ENCODE measurements at regions not wholly inside any gene's neighbourhood (a gene's known extent, or its start where the extent isn't known, plus 50 kb on each side); places are given as distances from the start of the nearest gene placed in this dataset.

DNA sequence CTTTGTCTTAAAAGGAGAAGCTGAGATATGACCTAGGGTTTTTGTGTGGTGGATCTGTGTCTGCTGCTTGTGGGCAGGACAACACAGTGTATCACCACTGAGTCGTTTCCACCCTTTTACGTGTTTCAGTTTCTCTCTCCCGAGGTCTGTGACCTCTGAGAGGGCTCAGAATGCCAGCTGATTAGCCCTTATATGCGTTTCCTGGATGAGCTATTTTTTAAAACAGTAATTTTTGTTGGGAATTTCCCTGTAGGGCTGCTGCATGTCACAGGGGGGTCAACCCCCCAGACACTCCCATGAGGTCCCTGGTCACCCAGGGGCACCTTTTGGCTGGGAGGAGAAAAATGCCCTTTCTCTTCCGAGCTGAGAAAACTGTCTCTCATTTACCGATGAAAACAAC is 170.4 kb upstream of the CASK start:
- no peak overlapping the region for H3K27ac ChIP-seq
- DNase-seq (ENCODE audit: low spot score in 2 of 2), result no peak
- whole genome bisulfite sequencing, 2 donors, result 37 to 50% methylated on average over 6 of the region's 6 CpGs
- no peaks in the 10 kb centered on the region for H3K9me3 ChIP-seq
- H3K4me3 ChIP-seq, result no peak overlapping the region
- no peak for TF ChIP-seq POLR2A (IDR thresholded peaks at IDR 0.05)
- no peak for TF ChIP-seq EP300 (IDR thresholded peaks at IDR 0.05)
- no peak for TF ChIP-seq CTCF (IDR thresholded peaks at IDR 0.05)
- peaks cover 0 to 4% of the 10 kb centered on the region in 2 donors for H3K27me3 ChIP-seq
- no peaks in the 10 kb centered on the region for H3K4me1 ChIP-seq
- no peaks in the 10 kb centered on the region for H3K36me3 ChIP-seq

DNA sequence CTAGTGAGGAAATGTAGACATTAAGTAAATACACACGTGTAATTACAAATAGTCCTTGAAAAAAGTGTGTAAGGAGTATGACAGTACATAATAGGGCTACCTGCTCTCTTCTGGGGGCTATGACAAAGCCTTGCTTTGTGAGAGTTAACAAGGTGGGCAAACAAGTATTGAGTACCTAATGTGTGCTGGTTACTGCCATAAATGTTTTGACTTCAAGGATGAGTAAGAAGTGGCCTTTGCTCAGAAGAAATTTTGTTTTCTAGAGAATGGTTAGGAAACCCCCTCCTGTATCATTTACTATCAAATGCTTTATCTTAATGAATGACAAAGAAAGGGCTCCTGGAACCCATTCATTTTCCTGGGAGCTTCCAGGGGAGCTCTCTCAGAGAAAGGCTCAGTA is 167.0 kb upstream of the CASK start:
- no peaks in the 10 kb centered on the region for H3K4me1 ChIP-seq
- no peaks in the 10 kb centered on the region for H3K36me3 ChIP-seq
- TF ChIP-seq CTCF (IDR thresholded peaks at IDR 0.05), result no peak
- TF ChIP-seq POLR2A (IDR thresholded peaks at IDR 0.05), result no peak
- TF ChIP-seq EP300 (IDR thresholded peaks at IDR 0.05), result no peak
- no peak overlapping the region for H3K4me3 ChIP-seq
- H3K27me3 ChIP-seq, result peaks cover 0 to 4% of the 10 kb centered on the region in 2 donors
- no peak for DNase-seq (ENCODE audit: low spot score in 2 of 2)
- 67 to 86% methylated on average over 1 of the region's 1 CpG for WGBS, 2 donors
- H3K9me3 ChIP-seq, result no peaks in the 10 kb centered on the region
- no peak overlapping the region for H3K27ac ChIP-seq

DNA sequence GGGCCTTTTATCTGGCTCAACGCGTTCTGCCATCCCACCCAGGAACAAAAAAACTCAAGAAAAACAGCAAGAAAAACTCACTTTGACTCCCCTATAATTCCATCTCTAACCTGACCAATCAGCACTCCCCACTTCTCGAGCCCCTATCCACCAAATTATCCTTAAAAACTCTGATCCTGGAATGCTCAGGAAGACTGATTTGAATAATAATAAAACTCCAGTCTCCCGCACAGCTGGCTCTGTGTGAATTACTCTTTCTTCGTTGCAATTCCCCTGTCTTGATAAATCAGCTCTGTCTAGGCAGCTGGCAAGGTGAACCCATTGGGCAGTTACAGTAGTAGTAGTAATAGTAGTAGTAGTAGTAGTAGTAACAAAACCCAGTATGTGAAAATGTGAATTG is 165.7 kb upstream of the CASK start:
- no peak for DNase-seq (ENCODE audit: low spot score in 2 of 2)
- H3K27ac ChIP-seq, result no peak overlapping the region
- no peak overlapping the region for H3K4me3 ChIP-seq
- WGBS, 2 donors, result 62 to 81% methylated on average over 5 of the region's 5 CpGs
- TF ChIP-seq CTCF (IDR thresholded peaks at IDR 0.05), result no peak
- TF ChIP-seq EP300 (IDR thresholded peaks at IDR 0.05), result no peak
- no peak for TF ChIP-seq POLR2A (IDR thresholded peaks at IDR 0.05)
- H3K36me3 ChIP-seq, result no peaks in the 10 kb centered on the region
- H3K4me1 ChIP-seq, result no peaks in the 10 kb centered on the region
- no peaks in the 10 kb centered on the region for H3K27me3 ChIP-seq
- H3K9me3 ChIP-seq, result no peaks in the 10 kb centered on the region

- no peaks in the 10 kb centered on the region for H3K27me3 ChIP-seq
- no peaks in the 10 kb centered on the region for H3K4me1 ChIP-seq
- TF ChIP-seq EP300 (IDR thresholded peaks at IDR 0.05), result no peak
- no peak for TF ChIP-seq POLR2A (IDR thresholded peaks at IDR 0.05)
- no peak for TF ChIP-seq CTCF (IDR thresholded peaks at IDR 0.05)
- no peak overlapping the region for H3K27ac ChIP-seq
- H3K9me3 ChIP-seq, result no peaks in the 10 kb centered on the region
- H3K4me3 ChIP-seq, result no peak overlapping the region
- H3K36me3 ChIP-seq, result no peaks in the 10 kb centered on the region
- no peak for DNase-seq (ENCODE audit: low spot score in 2 of 2)
Measured at GRCh38 chrX:42087960-42088359, 164.6 kb upstream of the CASK start.

GRCh38 chrX:42085836-42086235 is 162.5 kb upstream of the CASK start:
- no peaks in the 10 kb centered on the region for H3K27me3 ChIP-seq
- DNase-seq (ENCODE audit: low spot score in 2 of 2), result no peak
- H3K9me3 ChIP-seq, result no peaks in the 10 kb centered on the region
- H3K4me3 ChIP-seq, result no peak overlapping the region
- TF ChIP-seq POLR2A (IDR thresholded peaks at IDR 0.05) (no peak), CTCF (IDR thresholded peaks at IDR 0.05) (no peak), EP300 (IDR thresholded peaks at IDR 0.05) (no peak)
- 54 to 70% methylated on average over 4 of the region's 4 CpGs for WGBS, 2 donors
- H3K4me1 ChIP-seq, result no peaks in the 10 kb centered on the region
- no peaks in the 10 kb centered on the region for H3K36me3 ChIP-seq
- H3K27ac ChIP-seq, result no peak overlapping the region

Data from tibial nerve (tissue), 4 donors.